NCI-H2081 (cell line): ENCODE measurements at regions not wholly inside any gene's neighbourhood (a gene's known extent, or its start where the extent isn't known, plus 50 kb on each side); places are given as distances from the start of the nearest gene placed in this dataset.
A peak's percentile ranks its signal among the peaks of the same experiment; 100 is the strongest.

Experiments used
- DNase-seq, 2 experiments: peaks; one replicate each; lab custom pipeline; 2025; lab: John Stamatoyannopoulos, UW

DNA sequence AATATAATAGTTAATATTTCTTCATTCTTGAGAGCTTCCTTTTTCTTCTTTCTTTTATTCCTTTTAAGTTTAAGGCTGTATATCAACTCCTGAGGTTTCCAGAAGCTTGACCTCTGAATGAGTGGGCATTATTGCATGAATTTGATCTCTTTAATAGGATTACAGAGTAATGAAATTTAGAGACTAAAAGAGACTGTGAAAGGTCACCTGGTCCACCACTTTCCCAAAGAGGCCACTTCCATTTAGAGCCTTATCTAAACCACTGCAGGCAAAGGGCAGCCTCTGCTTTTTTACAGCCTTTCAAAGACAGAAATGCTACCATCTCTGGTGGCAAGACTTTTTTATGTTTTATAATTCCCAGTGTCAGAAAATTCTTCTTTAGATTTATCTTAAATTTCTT, 215.3 kb upstream of the HS3ST5 start:
- no peak for DNase-seq

- DNase-seq: no peak
Observed at GRCh38 chr6:114556846-114557488, 214.1 kb upstream of the HS3ST5 start.

- no peak for DNase-seq
Observed at GRCh38 chr6:114550316-114550715, 207.5 kb upstream of the HS3ST5 start.

DNA sequence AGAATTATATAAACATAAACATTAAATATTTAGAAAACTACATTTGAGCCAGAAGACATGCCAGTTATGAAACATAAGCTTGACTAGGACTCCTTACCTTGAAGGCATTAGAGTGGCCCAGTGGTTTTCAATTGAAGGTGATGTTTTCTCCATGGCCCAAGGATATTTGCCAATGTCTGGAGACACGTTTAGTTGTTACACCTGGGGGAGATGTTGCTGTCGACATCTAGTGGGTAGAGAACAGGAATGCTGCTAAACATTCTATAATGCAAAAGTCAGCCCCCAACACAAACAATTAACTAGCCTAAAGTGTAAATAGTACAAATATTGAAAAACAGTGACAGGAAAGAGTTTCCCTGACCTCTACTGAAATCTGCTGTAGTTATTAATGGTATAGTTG, 200.9 kb upstream of the HS3ST5 start:
- DNase-seq: no peak

GRCh38 chr6:114541794-114542193, 199.0 kb upstream of the HS3ST5 start:
- DNase-seq: no peak

- DNase-seq: no peak
Observed at GRCh38 chr6:114537977-114538376, 195.2 kb upstream of the HS3ST5 start.

- no peak for DNase-seq
Observed at GRCh38 chr6:114534813-114535212, 192.0 kb upstream of the HS3ST5 start.

GRCh38 chr6:114524081-114524480, 181.3 kb upstream of the HS3ST5 start:
- no peak for DNase-seq

- DNase-seq: no peak
Observed at GRCh38 chr6:114523508-114523907, 180.7 kb upstream of the HS3ST5 start.

- DNase-seq: no peak
Observed at GRCh38 chr6:114521926-114522325, 179.1 kb upstream of the HS3ST5 start.

DNA sequence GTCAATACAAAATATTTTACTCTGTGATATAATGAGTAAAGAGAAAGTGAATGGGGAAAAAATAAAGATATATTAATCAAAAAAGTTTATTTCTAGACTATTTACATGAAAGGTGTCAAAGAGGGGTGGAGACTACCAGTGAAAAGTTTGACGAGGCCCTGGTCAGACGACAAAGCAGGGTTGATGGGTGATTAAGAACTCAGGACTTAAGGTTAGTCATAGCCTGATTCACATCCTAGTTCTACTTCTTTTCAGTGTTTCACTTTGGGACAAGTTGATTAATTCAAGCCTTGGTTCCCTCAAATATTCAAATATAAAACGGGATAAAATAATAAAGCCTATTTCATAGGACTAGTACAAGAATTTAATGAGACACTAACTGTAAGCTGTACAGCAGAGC, 178.2 kb upstream of the HS3ST5 start:
- no peak for DNase-seq

DNA sequence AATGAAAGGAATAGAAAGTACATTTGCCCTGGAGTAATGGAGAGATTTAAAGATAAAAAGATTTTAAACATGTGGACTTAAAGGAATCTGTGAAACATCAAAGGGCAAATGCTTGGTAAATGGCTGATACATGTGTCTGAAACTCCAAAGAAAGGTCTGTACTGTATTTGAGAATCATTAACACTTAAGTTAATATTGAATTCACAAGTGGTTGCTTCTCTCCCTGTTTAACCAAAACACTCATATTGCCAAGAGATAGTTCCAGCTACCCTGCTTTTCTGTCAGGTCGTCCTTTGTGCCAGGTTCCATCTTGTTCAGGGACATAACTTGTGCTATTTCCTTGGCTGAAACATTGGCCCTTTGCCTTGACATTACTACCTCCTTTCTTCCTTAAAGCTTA, 171.3 kb upstream of the HS3ST5 start:
- DNase-seq: no peak

DNA sequence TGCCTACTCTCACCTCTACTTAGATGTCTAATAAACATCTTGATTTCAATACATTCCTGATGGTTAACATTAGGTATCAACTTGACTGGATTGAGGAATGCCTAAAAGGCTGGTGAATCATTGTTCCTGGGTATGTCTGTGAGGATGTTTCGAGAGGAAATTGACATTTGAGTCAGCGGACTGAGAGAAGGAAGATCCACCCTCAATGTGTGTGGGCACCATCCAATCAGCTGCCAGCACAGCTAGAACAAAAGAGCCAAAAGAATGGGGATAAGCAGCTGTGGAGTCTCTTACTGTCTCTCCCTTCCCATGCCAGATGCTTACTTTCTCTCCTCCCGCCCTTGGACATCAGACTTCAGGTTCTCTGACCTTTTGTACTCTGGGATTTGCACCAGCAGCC, 128.6 kb upstream of the HS3ST5 start:
- no peak for DNase-seq

DNA sequence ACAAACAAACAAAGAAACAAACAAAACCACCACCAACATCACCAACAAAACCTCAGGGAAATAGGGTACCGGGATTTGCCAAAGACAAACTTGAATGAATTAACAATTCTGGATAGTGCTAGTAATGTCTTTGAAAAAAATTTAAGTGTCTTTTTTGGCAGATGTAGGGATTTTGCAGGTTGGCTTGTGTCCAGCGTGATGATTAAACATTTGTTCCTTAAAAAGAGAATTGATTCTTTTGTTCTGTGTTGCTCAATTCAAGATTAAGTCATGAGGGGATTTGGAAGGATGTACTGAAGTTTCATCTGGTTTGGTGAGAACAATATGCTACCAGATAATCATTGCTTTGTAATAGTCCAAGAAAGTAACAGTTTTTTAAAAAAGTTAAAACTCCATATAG, 125.1 kb upstream of the HS3ST5 start:
- no peak for DNase-seq

- DNase-seq: no peak
Observed at GRCh38 chr6:114465511-114465910, 122.7 kb upstream of the HS3ST5 start.

DNA sequence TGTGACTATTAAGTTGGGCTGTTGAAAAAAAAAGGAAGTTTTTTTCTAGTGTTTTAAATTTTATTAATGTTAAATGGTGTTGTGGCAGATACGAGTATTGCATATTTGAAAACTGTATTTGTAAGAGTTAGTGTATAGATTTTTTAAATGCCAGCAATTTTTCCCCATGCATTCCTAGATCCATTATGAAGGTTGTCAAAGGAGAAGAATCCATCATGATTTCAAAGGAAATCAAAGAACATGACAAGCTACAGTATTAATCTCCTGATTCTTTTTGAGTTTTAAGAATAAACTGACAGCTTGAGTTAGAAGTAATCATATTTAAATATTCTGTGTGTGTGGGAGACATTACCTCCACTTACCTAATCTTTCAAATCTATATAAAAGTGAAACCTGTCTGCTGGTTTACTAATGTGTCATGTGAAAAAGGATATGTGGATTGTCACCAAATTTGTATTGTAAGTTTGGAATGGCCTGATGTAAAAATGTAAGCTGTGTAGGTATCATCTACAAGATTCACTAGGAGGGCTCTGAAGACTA, 111.0 kb upstream of the HS3ST5 start:
- no peak for DNase-seq

- DNase-seq: no peak
Observed at GRCh38 chr6:114452785-114453401, 110.1 kb upstream of the HS3ST5 start.

DNA sequence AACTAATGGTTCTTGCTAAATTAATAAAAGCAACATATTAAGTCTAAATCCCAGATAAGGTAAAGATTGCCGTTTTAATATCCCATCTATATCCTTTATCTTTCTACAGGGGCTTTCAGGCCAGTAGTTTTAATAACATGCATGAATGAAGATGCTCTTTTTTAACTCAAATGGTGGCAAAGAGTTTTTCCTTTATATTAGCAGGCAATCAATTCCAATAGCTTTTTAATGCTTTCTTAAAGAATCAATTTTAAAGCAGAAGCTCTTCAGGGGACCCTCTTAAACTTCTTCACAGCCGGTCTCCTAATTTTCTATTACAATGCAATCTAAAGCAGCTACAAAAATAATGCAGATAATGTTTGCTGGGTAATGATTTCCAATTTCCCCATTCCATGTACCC, 107.8 kb upstream of the HS3ST5 start:
- no peak for DNase-seq

- peak in 1 of 2 experiments; percentile 22 for DNase-seq
Observed at GRCh38 chr6:114449659-114450058, 106.8 kb upstream of the HS3ST5 start.

DNA sequence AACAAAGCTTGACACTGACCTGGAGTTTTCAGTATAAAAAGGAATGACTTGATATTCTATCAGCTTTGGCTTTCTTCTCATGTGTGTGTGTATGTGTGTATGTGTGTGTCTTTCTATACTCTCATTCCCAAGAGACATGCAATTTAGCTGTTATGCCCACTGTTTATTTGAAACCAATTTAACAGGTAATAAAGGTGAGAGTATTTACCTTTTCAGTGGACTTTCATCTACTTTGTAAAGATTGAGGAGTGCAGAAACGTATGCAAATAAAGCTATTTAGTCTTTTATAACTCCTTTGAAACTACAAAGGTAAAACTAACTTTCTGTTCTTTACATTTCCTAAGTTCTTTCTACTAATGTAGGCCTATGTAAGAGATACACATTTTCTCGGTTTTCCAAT, 103.5 kb upstream of the HS3ST5 start:
- peak in 1 of 2 experiments; percentile 1 for DNase-seq

DNA sequence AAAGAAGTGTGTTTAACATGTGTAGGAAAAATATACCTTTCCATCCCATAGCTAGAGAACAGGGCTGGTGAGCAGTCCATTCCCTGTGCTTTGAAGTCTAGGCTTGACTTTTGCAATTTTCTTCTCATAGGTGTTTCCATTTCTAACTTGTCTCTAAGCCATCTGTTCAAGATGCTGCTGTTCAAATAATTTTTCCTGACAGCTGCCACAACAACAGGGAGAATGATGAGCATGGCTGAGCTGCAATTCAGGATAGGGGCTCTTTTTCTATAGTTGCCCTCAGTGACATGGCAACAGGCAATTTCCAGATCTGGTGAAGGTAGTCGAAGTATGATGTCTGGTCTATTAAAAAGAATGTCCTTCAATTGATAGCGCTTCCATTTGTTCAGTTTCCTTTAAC, 103.0 kb upstream of the HS3ST5 start:
- DNase-seq: no peak

DNA sequence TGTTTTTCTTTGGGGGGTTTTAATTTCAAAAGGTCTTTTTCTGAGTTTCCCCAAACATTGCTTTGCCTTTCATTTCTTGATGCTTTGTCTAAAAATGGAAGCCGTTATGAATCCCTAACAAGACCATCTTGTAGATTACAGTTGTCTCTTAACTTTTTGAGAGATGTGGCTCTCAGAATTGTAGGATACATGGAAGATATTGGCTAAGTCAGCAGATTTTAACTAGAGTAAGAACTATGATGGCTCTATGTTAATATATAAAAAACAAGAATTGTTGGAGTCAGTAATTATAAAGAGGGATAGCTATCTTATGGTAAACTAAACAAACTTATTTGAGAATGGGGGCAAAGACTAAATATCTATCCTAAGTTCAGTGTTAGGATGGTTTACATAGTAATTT, 96.6 kb upstream of the HS3ST5 start:
- DNase-seq: no peak

- no peak for DNase-seq
Observed at GRCh38 chr6:114437235-114437634, 94.4 kb upstream of the HS3ST5 start.

GRCh38 chr6:114436691-114437090, 93.9 kb upstream of the HS3ST5 start:
- no peak for DNase-seq
